Right lung (tissue), 2 donors: ENCODE measurements at regions not wholly inside any gene's neighbourhood (a gene's known extent, or its start where the extent isn't known, plus 50 kb on each side); places are given as distances from the start of the nearest gene placed in this dataset.

Source experiments
- DNase-seq, 2 donors: peaks; one replicate each; pipeline ENCODE4 v3.0.0-alpha.2; 2013

- DNase-seq = no peak
Measured at GRCh38 chr18:40447820-40448219, 1507.2 kb upstream of the PIK3C3 start.

DNA sequence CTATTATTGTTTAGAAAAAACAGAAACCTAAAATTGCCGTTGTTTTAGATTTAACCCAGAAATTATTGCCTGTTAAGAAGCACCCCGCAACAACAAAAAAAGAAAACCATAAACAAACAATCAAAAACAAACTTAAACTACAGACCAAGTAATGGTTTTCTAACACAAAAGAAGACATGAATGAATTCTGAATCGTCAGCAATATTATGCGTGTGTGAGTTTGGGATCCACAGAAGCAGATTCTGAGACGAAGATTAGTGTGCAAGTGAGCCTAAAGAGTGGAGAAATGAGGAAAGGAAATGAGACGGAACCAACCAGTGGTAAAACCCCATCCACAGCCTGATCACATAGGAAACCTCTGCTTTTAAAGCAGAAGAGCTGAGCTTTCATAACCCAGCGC is 1514.9 kb upstream of the PIK3C3 start:
- DNase-seq = no peak

GRCh38 chr18:40437517-40437916 is 1517.5 kb upstream of the PIK3C3 start:
- DNase-seq = no peak

- DNase-seq = no peak
Measured at GRCh38 chr18:40431071-40431985, 1523.7 kb upstream of the PIK3C3 start.

GRCh38 chr18:40423291-40423690 is 1531.7 kb upstream of the PIK3C3 start:
- DNase-seq = no peak

GRCh38 chr18:40420675-40421074 is 1534.4 kb upstream of the PIK3C3 start:
- no peak for DNase-seq

DNA sequence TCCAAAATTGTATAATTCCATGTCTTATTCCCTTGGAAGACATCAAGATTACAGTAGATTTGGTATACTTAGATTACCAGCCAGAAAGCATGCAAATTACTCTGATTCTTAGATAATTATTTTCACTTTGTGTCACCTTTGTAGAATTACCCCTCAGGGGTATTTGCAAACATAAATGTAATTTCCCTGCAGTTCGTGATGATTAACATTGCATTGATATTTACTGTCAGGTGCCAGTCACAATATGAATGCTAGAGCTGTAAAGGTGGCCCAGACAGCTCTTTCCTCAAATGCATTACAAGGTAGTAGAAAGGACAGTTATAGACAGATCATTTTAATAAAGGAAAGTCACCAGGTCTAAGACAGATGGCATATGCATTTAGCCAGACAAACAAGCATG is 1537.5 kb upstream of the PIK3C3 start:
- no peak for DNase-seq

GRCh38 chr18:40415821-40416220 is 1539.2 kb upstream of the PIK3C3 start:
- no peak for DNase-seq

GRCh38 chr18:40415176-40415791 is 1539.8 kb upstream of the PIK3C3 start:
- no peak for DNase-seq

DNA sequence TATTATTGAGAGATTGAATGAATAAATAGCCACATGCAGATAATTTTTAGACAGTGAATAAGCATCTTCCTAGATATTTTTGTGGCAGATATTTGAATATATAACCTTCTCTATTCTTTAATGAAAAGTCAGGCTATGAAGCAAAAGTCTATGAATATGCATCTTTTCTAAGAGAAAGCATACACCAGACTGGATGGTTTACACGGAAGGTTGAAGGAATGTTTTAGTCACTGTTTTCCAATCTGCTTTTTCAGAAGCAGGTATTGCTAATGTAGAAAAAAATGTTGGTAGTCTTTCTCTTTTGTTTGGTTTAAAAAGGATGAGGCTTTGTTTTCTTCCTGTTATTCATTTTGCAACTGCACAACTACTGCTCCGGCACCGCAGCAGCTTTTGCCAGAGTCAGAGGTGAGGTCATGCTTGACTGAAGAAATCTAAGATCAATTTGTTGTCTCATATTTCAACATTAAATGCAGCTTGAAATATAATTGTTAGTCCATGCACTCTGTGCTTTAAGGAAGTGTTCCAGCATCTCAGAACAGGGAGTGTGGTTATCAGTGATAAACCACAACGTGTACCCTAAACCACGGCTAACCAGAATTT is 1540.8 kb upstream of the PIK3C3 start:
- DNase-seq = no peak

DNA sequence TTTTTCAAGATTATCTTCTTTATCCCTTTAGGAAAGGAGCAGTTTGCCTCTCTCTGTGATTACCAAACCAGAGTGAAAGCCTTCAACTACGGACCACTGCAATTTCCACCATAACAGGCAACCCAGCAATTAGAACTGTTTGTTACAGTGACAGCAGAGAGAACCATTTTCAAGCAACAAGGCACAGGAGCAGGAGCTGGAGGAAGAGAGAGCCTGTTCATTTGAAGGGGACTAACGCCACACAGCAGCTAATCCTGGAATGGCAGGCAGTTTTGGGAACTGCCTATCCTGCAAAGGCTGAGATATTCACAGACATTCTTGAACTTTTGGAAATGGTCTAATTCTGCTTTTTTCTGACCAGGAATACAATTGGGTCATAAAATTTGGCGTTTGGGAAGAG is 1541.9 kb upstream of the PIK3C3 start:
- DNase-seq = peak; percentile 8 to 37

DNA sequence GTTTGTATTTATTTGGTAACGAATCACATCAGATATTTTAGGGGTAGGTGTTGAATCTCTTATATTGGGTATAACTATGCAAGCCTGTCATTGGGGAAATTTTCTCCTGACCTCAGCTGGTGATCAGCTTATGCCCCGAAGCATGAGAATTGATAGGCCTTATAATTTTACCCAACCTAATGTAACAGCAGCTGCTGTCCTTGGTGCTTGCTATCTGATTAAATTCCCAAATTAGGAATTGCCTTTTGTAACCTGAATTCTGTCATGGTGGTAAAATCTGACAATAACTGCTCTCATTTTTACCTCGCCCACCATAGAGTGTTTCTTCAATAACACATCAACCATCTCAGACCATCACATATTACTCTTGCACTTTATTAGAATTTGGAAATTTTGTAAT is 1542.6 kb upstream of the PIK3C3 start:
- no peak for DNase-seq

GRCh38 chr18:40407909-40408308 is 1547.1 kb upstream of the PIK3C3 start:
- DNase-seq = peak; percentile 11 to 13

GRCh38 chr18:40404284-40404683 is 1550.8 kb upstream of the PIK3C3 start:
- DNase-seq = no peak

DNA sequence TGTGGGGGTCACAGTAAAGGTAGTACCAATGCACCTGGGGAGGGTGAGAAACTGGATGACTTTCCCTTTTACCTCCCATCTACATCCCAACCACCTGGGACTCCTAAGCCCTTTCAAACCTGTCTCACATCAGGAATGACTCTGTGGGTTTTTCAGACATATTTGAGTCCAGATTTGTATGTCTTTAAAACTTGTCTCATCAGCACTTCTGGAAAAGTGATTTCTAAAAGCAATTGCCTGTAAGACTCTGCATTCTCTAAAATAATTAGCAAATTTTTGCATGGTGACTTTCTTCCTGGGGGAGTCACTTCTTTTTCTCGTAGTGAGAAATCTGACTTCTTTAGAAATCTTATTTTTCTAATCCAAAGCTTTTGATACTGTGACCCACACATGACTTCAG is 1553.0 kb upstream of the PIK3C3 start:
- DNase-seq = no peak

DNA sequence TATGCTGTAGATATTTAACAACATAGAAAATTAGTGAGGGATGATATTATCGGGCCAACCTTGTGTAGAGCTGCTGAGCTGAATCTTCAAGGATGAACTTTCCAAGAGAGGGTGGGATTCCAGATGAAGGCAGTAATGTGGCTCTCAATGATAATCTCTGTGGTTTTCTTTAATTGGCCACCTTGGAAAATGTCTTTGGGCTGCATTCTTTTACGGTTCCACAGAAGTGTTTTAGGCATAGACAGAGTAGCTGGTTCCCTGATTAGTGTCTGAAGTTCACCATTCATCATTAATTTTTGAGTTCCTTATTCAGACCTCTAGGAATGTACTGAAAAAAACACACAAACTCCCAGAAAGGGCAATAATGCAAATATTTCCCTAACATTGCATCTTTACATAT is 1566.9 kb upstream of the PIK3C3 start:
- DNase-seq = no peak

DNA sequence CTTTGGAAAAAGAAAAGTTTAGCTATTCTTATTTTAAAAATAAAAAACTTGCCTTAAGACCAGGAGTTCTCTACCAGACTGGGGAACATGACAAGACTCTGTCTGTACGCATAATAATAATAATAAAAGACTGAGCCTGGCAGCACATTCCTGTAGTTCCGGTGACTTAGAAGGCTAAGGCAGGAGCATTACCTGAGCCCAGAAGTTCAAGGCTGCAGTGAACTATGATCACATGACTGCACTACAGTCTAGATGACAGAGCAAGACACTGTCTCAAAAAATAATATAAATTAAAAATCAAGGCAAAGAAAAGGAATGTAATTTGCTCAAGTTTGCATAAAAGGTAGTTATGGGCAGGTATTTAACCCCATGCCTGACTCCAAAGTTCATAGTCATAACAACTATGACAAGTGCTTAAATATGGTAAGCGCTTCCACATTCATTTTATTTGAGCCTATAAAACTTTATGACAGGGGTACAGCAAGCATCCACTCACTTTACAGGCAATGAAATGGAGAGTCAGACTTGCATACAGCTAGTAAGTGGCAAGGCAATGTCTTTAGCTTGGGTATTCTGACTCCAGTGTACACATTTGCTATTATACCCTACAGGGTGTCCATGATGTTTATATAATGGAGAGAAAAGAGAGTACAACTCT is 1567.8 kb upstream of the PIK3C3 start:
- DNase-seq = no peak

DNA sequence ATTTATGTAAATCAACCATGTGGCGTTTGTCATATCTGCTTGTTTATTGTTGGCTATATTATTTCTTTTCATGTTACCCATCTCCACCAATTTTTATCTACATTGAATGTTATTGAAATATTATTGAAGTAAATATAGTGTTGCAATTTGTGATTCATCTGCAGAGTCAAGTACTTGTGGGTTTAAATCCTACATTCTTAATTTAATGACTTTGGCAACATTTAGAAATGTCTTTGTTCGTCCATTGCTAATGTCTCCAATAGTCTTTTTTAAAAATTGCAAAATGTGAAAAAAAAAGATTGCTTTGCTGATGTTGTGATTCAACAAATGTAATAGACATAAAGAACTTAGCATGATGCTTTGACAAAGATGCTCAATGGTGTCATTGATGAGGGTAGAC is 1572.8 kb upstream of the PIK3C3 start:
- DNase-seq = no peak

DNA sequence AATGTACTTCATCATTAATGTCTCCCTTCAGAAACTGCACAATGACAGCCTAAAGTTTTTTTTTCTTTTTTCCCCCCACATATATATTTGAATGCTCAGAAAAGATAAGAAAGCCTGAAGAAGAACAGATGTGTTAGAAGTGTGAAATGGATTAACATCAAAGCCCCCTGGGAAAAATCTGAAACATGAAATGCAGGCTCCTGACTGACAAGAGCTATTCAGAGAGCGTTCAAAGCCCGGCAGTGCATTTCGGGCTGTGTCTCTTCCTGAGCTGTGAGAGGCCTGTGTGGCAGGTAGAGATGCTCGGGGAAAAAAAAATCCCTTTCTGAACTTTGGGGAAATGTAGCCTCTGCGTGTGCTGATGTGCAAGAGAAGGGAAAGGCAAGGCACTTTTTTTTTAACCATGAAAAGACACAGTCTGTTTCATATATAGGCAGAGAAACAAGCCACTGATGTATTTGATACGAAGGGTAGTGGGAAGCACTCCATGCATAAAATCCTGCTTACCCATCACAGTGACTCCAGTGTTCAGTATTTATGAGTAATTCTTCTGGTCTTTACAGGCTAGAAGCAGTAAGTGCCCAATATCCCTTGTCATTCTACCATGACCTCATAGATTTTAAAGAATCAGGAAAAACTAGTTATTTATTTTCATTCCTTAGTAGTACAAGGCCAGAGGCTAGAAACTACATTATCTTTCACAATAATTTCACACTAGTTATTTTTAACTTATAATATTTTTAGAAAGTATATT is 1574.2 kb upstream of the PIK3C3 start:
- no peak for DNase-seq

DNA sequence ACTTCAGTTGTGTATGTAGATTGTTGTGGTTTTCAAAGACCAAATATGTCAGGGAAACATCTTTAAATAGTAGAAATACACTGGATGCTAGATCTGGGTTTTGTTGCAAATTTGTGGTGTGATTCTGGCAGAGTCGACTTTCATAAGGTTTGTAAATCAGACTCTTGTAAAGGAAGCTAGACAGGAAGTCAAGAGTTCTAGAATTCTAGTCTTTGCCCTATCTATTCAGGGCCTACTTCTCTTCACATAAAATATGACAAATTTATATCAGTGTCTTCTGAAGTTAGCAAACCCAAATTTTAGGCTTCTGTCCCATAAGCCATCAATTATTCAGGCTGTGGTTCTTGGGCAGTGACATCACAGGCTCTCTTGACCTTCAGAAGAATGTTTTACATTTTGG is 1579.2 kb upstream of the PIK3C3 start:
- DNase-seq = peak in 1 of 2 donors; percentile 32

DNA sequence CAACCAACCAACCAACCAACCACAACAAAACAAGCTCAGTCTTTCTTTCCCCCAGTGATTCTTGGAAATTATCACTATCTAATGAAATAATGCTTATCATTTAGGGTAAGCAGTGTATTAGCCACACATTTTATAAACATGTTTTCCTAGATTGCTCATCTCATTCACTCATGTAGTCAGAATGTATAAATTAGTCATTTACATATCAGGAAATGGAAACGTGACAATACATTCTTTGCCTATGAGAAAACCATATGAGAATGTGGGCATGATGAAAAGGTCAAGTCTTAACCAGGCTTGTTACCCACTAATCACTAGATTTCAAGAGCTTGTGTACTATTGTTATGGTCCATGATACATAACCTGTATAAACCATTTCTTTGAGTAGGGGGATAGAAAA is 1583.4 kb upstream of the PIK3C3 start:
- no peak for DNase-seq

GRCh38 chr18:40367576-40367975 is 1587.5 kb upstream of the PIK3C3 start:
- DNase-seq = no peak
